ENCODE measurements at regions not wholly inside any gene's neighbourhood (a gene's known extent, or its start where the extent isn't known, plus 50 kb on each side); places are given as distances from the start of the nearest gene placed in this dataset.

GRCh38 chr1:102186536-102186935 lies 189.8 kb upstream of the OLFM3 start:
- H3K9ac ChIP-seq (ENCODE audit: extremely low read depth, insufficient read length, low read length): no peak overlapping the region
- H2BK12ac ChIP-seq (ENCODE audit: insufficient read length, low read depth, low read length): no peak overlapping the region
- no peak overlapping the region for H2AFZ ChIP-seq (ENCODE audit: low read length)
- H3K18ac ChIP-seq (ENCODE audit: insufficient read length, low read depth, low read length): no peak overlapping the region
- no CpG with 5 or more reads among the region's 2 CpGs for WGBS (ENCODE audit: extremely low coverage, insufficient read length, low lambda C conversion rate)
- Mint-ChIP-seq H3K4me3 (no peak overlapping the region), H3K27ac (no peak overlapping the region), H3K36me3 (ENCODE audit: insufficient read depth in 1 of 3, low read depth in 3 of 3) (no peaks in the 10 kb centered on the region), H3K9me3 (peaks cover 0 to 3% of the 10 kb centered on the region in 2 experiments; a peak in 1 of 5 replicates), H3K27me3 (ENCODE audit: low read depth) (no peaks in the 10 kb centered on the region), H3K4me1 (peaks cover 5% of the 10 kb centered on the region in 2 experiments; a peak in 2 of 4 replicates)
- no peak overlapping the region for H4K91ac ChIP-seq (ENCODE audit: insufficient read length, low read depth, low read length)
- no peaks in the 10 kb centered on the region for H3K23me2 ChIP-seq (ENCODE audit: insufficient read length, low read depth, low read length, poor library complexity, severe bottlenecking)
- H3K14ac ChIP-seq (ENCODE audit: insufficient read depth, low read length): no peak overlapping the region
- H3K79me1 ChIP-seq (ENCODE audit: insufficient read depth, low read depth, low read length, poor library complexity, severe bottlenecking): no peaks in the 10 kb centered on the region
- H3K23ac ChIP-seq (ENCODE audit: insufficient read length, low read depth, low read length): no peak overlapping the region
- no peaks in the 10 kb centered on the region for H3K79me2 ChIP-seq (ENCODE audit: insufficient read depth, low read length)
- TF ChIP-seq, protein P1, sequence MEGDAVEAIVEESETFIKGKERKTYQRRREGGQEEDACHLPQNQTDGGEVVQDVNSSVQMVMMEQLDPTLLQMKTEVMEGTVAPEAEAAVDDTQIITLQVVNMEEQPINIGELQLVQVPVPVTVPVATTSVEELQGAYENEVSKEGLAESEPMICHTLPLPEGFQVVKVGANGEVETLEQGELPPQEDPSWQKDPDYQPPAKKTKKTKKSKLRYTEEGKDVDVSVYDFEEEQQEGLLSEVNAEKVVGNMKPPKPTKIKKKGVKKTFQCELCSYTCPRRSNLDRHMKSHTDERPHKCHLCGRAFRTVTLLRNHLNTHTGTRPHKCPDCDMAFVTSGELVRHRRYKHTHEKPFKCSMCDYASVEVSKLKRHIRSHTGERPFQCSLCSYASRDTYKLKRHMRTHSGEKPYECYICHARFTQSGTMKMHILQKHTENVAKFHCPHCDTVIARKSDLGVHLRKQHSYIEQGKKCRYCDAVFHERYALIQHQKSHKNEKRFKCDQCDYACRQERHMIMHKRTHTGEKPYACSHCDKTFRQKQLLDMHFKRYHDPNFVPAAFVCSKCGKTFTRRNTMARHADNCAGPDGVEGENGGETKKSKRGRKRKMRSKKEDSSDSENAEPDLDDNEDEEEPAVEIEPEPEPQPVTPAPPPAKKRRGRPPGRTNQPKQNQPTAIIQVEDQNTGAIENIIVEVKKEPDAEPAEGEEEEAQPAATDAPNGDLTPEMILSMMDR (conservative IDR thresholded peaks at IDR 0.05): no peak
- H3K9me3 ChIP-seq (ENCODE audit: control insufficient read depth, low read depth, low read length): no peaks in the 10 kb centered on the region
- H2BK5ac ChIP-seq (ENCODE audit: insufficient read length, low read length): no peak overlapping the region
- no peaks in the 10 kb centered on the region for H3K27me3 ChIP-seq (ENCODE audit: insufficient read depth, low read length)
- no peak overlapping the region for H3K4ac ChIP-seq (ENCODE audit: low read depth, low read length)
- H4K20me1 ChIP-seq (ENCODE audit: control insufficient read depth, insufficient read depth, insufficient read length): no peaks in the 10 kb centered on the region
- H3K27ac ChIP-seq (ENCODE audit: insufficient read length, low read depth, low read length): no peak overlapping the region
- no peak for DNase-seq
- H2BK120ac ChIP-seq (ENCODE audit: low read depth, low read length, poor library complexity, severe bottlenecking): no peak overlapping the region
- no peak overlapping the region for H3T11ph ChIP-seq (ENCODE audit: low read length)
- no peak overlapping the region for H3K4me2 ChIP-seq (ENCODE audit: insufficient read depth, insufficient read length, low read length)
- no peaks in the 10 kb centered on the region for H3K4me1 ChIP-seq (ENCODE audit: insufficient read depth, low read length)
- H4K8ac ChIP-seq (replicated peaks; ENCODE audit: insufficient read length, low read depth, low read length): no peak overlapping the region
- H2BK15ac ChIP-seq (ENCODE audit: low read depth, low read length): no peak overlapping the region
- H2AK5ac ChIP-seq (ENCODE audit: insufficient read length, low read length): no peak overlapping the region
- no peak overlapping the region for H4K5ac ChIP-seq (ENCODE audit: insufficient read length, low read depth, low read length)
- no peak overlapping the region for H3K56ac ChIP-seq (ENCODE audit: insufficient read length, low read depth, low read length)
- no peak overlapping the region for H2BK20ac ChIP-seq (ENCODE audit: low read depth, low read length, poor library complexity, severe bottlenecking)
